H1 (cell line): ENCODE measurements at regions not wholly inside any gene's neighbourhood (a gene's known extent, or its start where the extent isn't known, plus 50 kb on each side); places are given as distances from the start of the nearest gene placed in this dataset.

Experiments
- CTCF ChIA-PET: fragments of 300-600 bp; sonication (Branson Sonifier 250); formaldehyde crosslinking; loops from one replicate; lab custom pipeline; 2021; ENCODE audit not compliant: partially characterized antibody; lab: Charles Lee
- POLR2A ChIA-PET: fragments of 300-600 bp; sonication (Branson Sonifier 250); formaldehyde crosslinking; loops from one replicate; lab custom pipeline; 2021; ENCODE audit warnings: inconsistent platforms; ENCODE audit not compliant: partially characterized antibody; lab: Charles Lee
- DNase-seq, 2 experiments: peaks; one replicate each; pipeline versions ENCODE4 v3.0.0 to v3.0.0-alpha.2; 2010 to 2022; ENCODE audit warnings: low spot score in 2 of 2, low read depth in 1 of 2, mixed read lengths in 1 of 2
- FAIRE-seq: peaks from 2 replicates; lab custom pipeline; 2011; peaks lifted over from hg19 to GRCh38; lab: Jason Lieb, UNC
- H2AFZ ChIP-seq: 2 replicates; pipeline ENCODE4 v1.8.1; 2012; ENCODE audit warnings: low read length, inconsistent platforms
- H2AK5ac ChIP-seq: 2 replicates; pipeline ENCODE4 v1.6.1; 2013; ENCODE audit warnings: low read depth, low read length
- H2BK120ac ChIP-seq: replicated peaks from 2 replicates; pipeline ENCODE3; 2013; ENCODE audit warnings: low read depth, low read length, inconsistent platforms
- H2BK12ac ChIP-seq: 2 replicates; pipeline ENCODE4 v1.6.1; 2013; ENCODE audit warnings: low read depth, low read length
- H2BK15ac ChIP-seq: 2 replicates; pipeline ENCODE4 v1.6.1; 2013; ENCODE audit warnings: low read length
- H2BK20ac ChIP-seq: 2 replicates; pipeline ENCODE4 v1.6.1; 2013; ENCODE audit warnings: low read length
- H2BK5ac ChIP-seq: 2 replicates; pipeline ENCODE4 v1.6.1; 2013; ENCODE audit warnings: low read depth, low read length
- H3K14ac ChIP-seq: 2 replicates; pipeline ENCODE4 v1.6.1; 2013; ENCODE audit warnings: inconsistent platforms; ENCODE audit not compliant: insufficient read length
- H3K18ac ChIP-seq: 2 replicates; pipeline ENCODE4 v1.6.1; 2013; ENCODE audit warnings: low read length; ENCODE audit errors: extremely low read depth
- H3K23ac ChIP-seq: 2 replicates; pipeline ENCODE4 v1.6.1; 2013; ENCODE audit warnings: inconsistent platforms; ENCODE audit not compliant: insufficient read length
- H3K23me2 ChIP-seq: 2 replicates; pipeline ENCODE4 v1.6.1; 2013; ENCODE audit warnings: low read depth, low read length
- H3K27ac ChIP-seq: 2 replicates; pipeline ENCODE4 v1.6.1; 2011; ENCODE audit warnings: low read depth, low read length, inconsistent platforms
- H3K27me3 ChIP-seq, 4 experiments: replicated peaks in 1 of 4; 1 replicate in 1 of 4; 2 replicates in 3 of 4; pipeline versions ENCODE4 v1.6.1 to v1.8.1; 2011 to 2013; ENCODE audit warnings: low read length in 3 of 4, mild to moderate bottlenecking in 3 of 4, inconsistent platforms in 2 of 4, mixed read lengths in 2 of 4, moderate library complexity in 1 of 4; ENCODE audit not compliant: control insufficient read depth in 3 of 4, insufficient read depth in 3 of 4; ENCODE audit errors: extremely low read depth in 1 of 4
- H3K36me3 ChIP-seq, 4 experiments: 2 replicates each; pipeline versions ENCODE4 v1.6.1 to v1.8.1; 2011 to 2013; ENCODE audit warnings: mild to moderate bottlenecking in 4 of 4, low read length in 3 of 4, moderate library complexity in 2 of 4, control low read depth in 1 of 4, inconsistent platforms in 1 of 4; ENCODE audit not compliant: insufficient read depth in 4 of 4, control insufficient read depth in 2 of 4
- H3K4ac ChIP-seq: replicated peaks from 2 replicates; pipeline ENCODE3; 2013; ENCODE audit warnings: low read length, low read depth, mixed read lengths, inconsistent platforms; ENCODE audit not compliant: insufficient read length
- H3K4me1 ChIP-seq, 4 experiments: replicated peaks in 1 of 4; 1 replicate in 1 of 4; 2 replicates in 3 of 4; pipeline versions ENCODE4 v1.6.1 to v1.8.1; 2011 to 2013; ENCODE audit warnings: low read length in 3 of 4, inconsistent platforms in 2 of 4, mixed read lengths in 1 of 4; ENCODE audit not compliant: insufficient read depth in 4 of 4, control insufficient read depth in 3 of 4
- H3K4me2 ChIP-seq, 2 experiments: 2 replicates each; pipeline versions ENCODE4 v1.6.1 to v1.8.1; 2011 to 2013; ENCODE audit warnings: low read depth in 2 of 2, low read length in 2 of 2, control low read depth in 1 of 2, inconsistent platforms in 1 of 2, mild to moderate bottlenecking in 1 of 2; ENCODE audit not compliant: insufficient read depth in 1 of 2
- H3K4me3 ChIP-seq, 4 experiments: fragments of 200-600, 300-600 bp in 1 of 4; sonication (generic), shearing (Covaris generic), sonication (Bioruptor Twin) in 1 of 4; 2 replicates each; pipeline versions ENCODE4 v1.5.1 to v1.8.1; 2011 to 2016; ENCODE audit warnings: low read length in 4 of 4, low read depth in 3 of 4, control low read depth in 2 of 4, inconsistent platforms in 2 of 4, mild to moderate bottlenecking in 2 of 4, mixed read lengths in 1 of 4, moderate library complexity in 1 of 4; ENCODE audit not compliant: insufficient read depth in 2 of 4; ENCODE audit errors: extremely low read depth in 1 of 4
- H3K56ac ChIP-seq: replicated peaks from 2 replicates; pipeline ENCODE3; 2013; ENCODE audit warnings: low read depth, mild to moderate bottlenecking, mixed read lengths, low read length, inconsistent platforms; ENCODE audit not compliant: insufficient read length
- H3K79me1 ChIP-seq: 2 replicates; pipeline ENCODE4 v1.6.1; 2013; ENCODE audit warnings: low read depth, low read length, control low read depth
- H3K79me2 ChIP-seq, 2 experiments: 2 replicates each; pipeline versions ENCODE4 v1.6.1 to v1.8.1; 2012 to 2013; ENCODE audit warnings: low read length in 2 of 2, mild to moderate bottlenecking in 2 of 2, inconsistent platforms in 1 of 2; ENCODE audit not compliant: insufficient read depth in 2 of 2, control insufficient read depth in 1 of 2
- H3K9ac ChIP-seq, 4 experiments: replicated peaks in 1 of 4; 1 replicate in 1 of 4; 2 replicates in 3 of 4; pipeline versions ENCODE4 v1.6.1 to v1.8.1; 2011 to 2013; ENCODE audit warnings: low read depth in 3 of 4, low read length in 3 of 4, control low read depth in 2 of 4, mild to moderate bottlenecking in 2 of 4, moderate library complexity in 2 of 4, inconsistent platforms in 1 of 4; ENCODE audit errors: extremely low read depth in 1 of 4
- H3K9me3 ChIP-seq, 2 experiments: 2 replicates each; pipeline versions ENCODE4 v1.6.1 to v1.8.1; 2012 to 2013; ENCODE audit warnings: mild to moderate bottlenecking in 2 of 2, moderate library complexity in 2 of 2, control low read depth in 1 of 2, inconsistent platforms in 1 of 2, low read depth in 1 of 2, low read length in 1 of 2, mixed read lengths in 1 of 2; ENCODE audit not compliant: insufficient read depth in 2 of 2
- H4K20me1 ChIP-seq, 2 experiments: replicated peaks in 1 of 2; 2 replicates each; pipeline versions ENCODE3 to v1.8.1; 2011 to 2013; ENCODE audit warnings: inconsistent platforms in 2 of 2, low read length in 2 of 2, mild to moderate bottlenecking in 1 of 2; ENCODE audit not compliant: insufficient read depth in 2 of 2, control insufficient read depth in 1 of 2
- H4K5ac ChIP-seq: 2 replicates; pipeline ENCODE4 v1.6.1; 2013; ENCODE audit warnings: low read length, low read depth, mixed read lengths, inconsistent platforms; ENCODE audit not compliant: insufficient read length
- H4K8ac ChIP-seq: 2 replicates; pipeline ENCODE4 v1.8.0; 2013; ENCODE audit warnings: mild to moderate bottlenecking, moderate library complexity, low read length, inconsistent platforms; ENCODE audit not compliant: insufficient read depth; ENCODE audit errors: extremely low read depth
- H4K91ac ChIP-seq: replicated peaks from 2 replicates; pipeline ENCODE3; 2013; ENCODE audit warnings: low read length, mixed read lengths, inconsistent platforms; ENCODE audit not compliant: insufficient read length
- CREB1 ChIP-seq: IDR thresholded peaks from 2 replicates; pipeline ENCODE4 v1.6.1; 2012; ENCODE audit warnings: inconsistent platforms
- JUN ChIP-seq: IDR thresholded peaks from 2 replicates; pipeline ENCODE4 v1.6.1; 2011; ENCODE audit warnings: low read depth, mild to moderate bottlenecking, improper control_type of control experiment, low read length
- PHF8 ChIP-seq: fragments of 200-600 bp; sonication (generic); conservative IDR thresholded peaks from 2 replicates; pipeline ENCODE4 v1.7.1; 2012; ENCODE audit warnings: low read depth, mild to moderate bottlenecking, inconsistent platforms, low read length, moderate library complexity
- TBP ChIP-seq: IDR thresholded peaks from 2 replicates; pipeline ENCODE4 v1.6.1; 2011; ENCODE audit warnings: low read depth, low read length, improper control_type of control experiment
- WGBS, 2 experiments: shearing (Covaris generic) in 1 of 2; methylation state at CpG; one replicate each; pipeline versions ENCODE4 v1.1.6 to v1.1.7; 2013 to 2015; ENCODE audit warnings: low lambda C conversion rate in 2 of 2, mixed read lengths in 2 of 2, inconsistent platforms in 1 of 2, low coverage in 1 of 2, missing lambda C conversion rate in 1 of 2; ENCODE audit not compliant: insufficient replicate concordance in 2 of 2, insufficient coverage in 1 of 2, insufficient read length in 1 of 2; ENCODE audit errors: extremely low coverage in 1 of 2, missing lambda C conversion rate in 1 of 2; 5-methylcytosine and 5-hydroxymethylcytosine counted together
- TF ChIP-seq, protein P1 (sequence below): IDR thresholded peaks from 2 replicates; pipeline ENCODE4 v1.6.1; 2011; ENCODE audit warnings: low read length, improper control_type of control experiment

DNA sequence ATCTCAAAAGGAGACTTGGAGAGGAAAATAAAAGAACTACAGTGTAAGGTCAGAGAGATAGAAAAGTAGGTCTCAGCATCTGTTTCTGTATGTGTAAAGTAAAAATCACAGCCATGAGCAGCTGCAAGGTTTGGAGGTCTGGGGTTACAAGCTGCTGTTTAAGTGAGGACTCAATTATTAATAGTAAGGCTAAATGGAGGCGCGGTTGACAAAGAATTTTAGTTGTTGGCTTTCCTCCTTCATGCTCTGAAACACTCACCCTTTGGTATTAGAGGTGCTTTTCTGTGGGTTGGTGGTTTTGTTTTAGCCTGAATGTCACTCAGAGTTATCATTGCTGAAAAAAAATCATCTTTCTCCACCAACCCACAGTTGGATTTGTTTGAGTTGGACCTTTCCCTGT is 59.8 kb upstream of the HAO2 start:
- no peak overlapping the region for H2BK5ac ChIP-seq
- H2BK120ac ChIP-seq: no peak overlapping the region
- H3K4ac ChIP-seq: no peak overlapping the region
- ChIA-PET CTCF (no interaction called here), POLR2A (no interaction called here)
- H3K56ac ChIP-seq: no peak overlapping the region
- no peaks in the 10 kb centered on the region for H3K27me3 ChIP-seq
- no peaks in the 10 kb centered on the region for H3K79me1 ChIP-seq
- WGBS, 2 experiments: 93% methylated on average over 2 of the region's 2 CpGs; no CpG with 5 or more reads in 1 of the 2 experiments
- no peak overlapping the region for H3K14ac ChIP-seq
- DNase-seq (no peak), FAIRE-seq (no peak)
- H3K23ac ChIP-seq: no peak overlapping the region
- no peak overlapping the region for H3K9ac ChIP-seq
- no peak overlapping the region for H4K91ac ChIP-seq
- H2BK12ac ChIP-seq: no peak overlapping the region
- no peak overlapping the region for H3K27ac ChIP-seq
- H2AFZ ChIP-seq: no peak overlapping the region
- H2BK20ac ChIP-seq: no peak overlapping the region
- TF ChIP-seq, protein P1, sequence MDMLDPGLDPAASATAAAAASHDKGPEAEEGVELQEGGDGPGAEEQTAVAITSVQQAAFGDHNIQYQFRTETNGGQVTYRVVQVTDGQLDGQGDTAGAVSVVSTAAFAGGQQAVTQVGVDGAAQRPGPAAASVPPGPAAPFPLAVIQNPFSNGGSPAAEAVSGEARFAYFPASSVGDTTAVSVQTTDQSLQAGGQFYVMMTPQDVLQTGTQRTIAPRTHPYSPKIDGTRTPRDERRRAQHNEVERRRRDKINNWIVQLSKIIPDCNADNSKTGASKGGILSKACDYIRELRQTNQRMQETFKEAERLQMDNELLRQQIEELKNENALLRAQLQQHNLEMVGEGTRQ: no peak
- no peak for TF ChIP-seq JUN
- TF ChIP-seq TBP: no peak
- TF ChIP-seq CREB1: no peak
- no peak for TF ChIP-seq PHF8
- H4K20me1 ChIP-seq: no peaks in the 10 kb centered on the region
- H4K8ac ChIP-seq: no peak overlapping the region
- no peaks in the 10 kb centered on the region for H3K4me1 ChIP-seq
- H4K5ac ChIP-seq: no peak overlapping the region
- H3K23me2 ChIP-seq: no peaks in the 10 kb centered on the region
- no peaks in the 10 kb centered on the region for H3K79me2 ChIP-seq
- H2AK5ac ChIP-seq: no peak overlapping the region
- H3K9me3 ChIP-seq: no peaks in the 10 kb centered on the region
- H3K18ac ChIP-seq: no peak overlapping the region
- no peak overlapping the region for H3K4me3 ChIP-seq
- no peak overlapping the region for H3K4me2 ChIP-seq
- no peaks in the 10 kb centered on the region for H3K36me3 ChIP-seq
- H2BK15ac ChIP-seq: no peak overlapping the region
